Jurkat, Clone E6-1 (cell line): ENCODE measurements at regions not wholly inside any gene's neighbourhood (a gene's known extent, or its start where the extent isn't known, plus 50 kb on each side); places are given as distances from the start of the nearest gene placed in this dataset.
"Not testable (repeated sequence)": the region's sequence is repeated elsewhere in the genome, so short reads cannot be mapped to it uniquely, and the experiment has no call there.

Experiments
- DNase-seq: peaks from one replicate; pipeline ENCODE4 v3.0.0-alpha.2; 2011; ENCODE audit warnings: low read depth, low spot score
- H3K4me3 ChIP-seq: 2 replicates; pipeline ENCODE4 v1.5.1; 2011; ENCODE audit warnings: mild to moderate bottlenecking, low read length, control low read depth, moderate library complexity

- no peak overlapping the region for H3K4me3 ChIP-seq
- DNase-seq: no peak
These were observed 128.2 kb upstream of the RASEF start for GRCh38 chr9:83191154-83191553.

- DNase-seq, H3K4me3 ChIP-seq: not testable (repeated sequence)
These were observed 126.1 kb upstream of the RASEF start for GRCh38 chr9:83189026-83189425.

- DNase-seq: no peak
- H3K4me3 ChIP-seq: no peak overlapping the region
These were observed 125.3 kb upstream of the RASEF start for GRCh38 chr9:83188277-83188676.

GRCh38 chr9:83186155-83186737 is 123.3 kb upstream of the RASEF start:
- DNase-seq: no peak
- H3K4me3 ChIP-seq: no peak overlapping the region

- DNase-seq: no peak
- no peak overlapping the region for H3K4me3 ChIP-seq
These were observed 122.7 kb upstream of the RASEF start for GRCh38 chr9:83185488-83186154.

GRCh38 chr9:83183621-83184020 is 120.7 kb upstream of the RASEF start:
- H3K4me3 ChIP-seq: no peak overlapping the region
- no peak for DNase-seq

- DNase-seq: no peak
- no peak overlapping the region for H3K4me3 ChIP-seq
These were observed 119.1 kb upstream of the RASEF start for GRCh38 chr9:83182071-83182470.

- no peak overlapping the region for H3K4me3 ChIP-seq
- no peak for DNase-seq
These were observed 115.8 kb upstream of the RASEF start for GRCh38 chr9:83178717-83179116.

- no peak for DNase-seq
These were observed 114.8 kb upstream of the RASEF start for GRCh38 chr9:83177747-83178146.

GRCh38 chr9:83167126-83167525 is 104.2 kb upstream of the RASEF start:
- H3K4me3 ChIP-seq: no peak overlapping the region
- DNase-seq: no peak

More at GRCh38 chr9:83177747-83178146, 114.8 kb upstream of the RASEF start:
- no peak overlapping the region for H3K4me3 ChIP-seq

GRCh38 chr9:83166372-83166771 is 103.4 kb upstream of the RASEF start:
- H3K4me3 ChIP-seq: no peak overlapping the region
- DNase-seq: no peak

- H3K4me3 ChIP-seq: no peak overlapping the region
- DNase-seq: no peak
These were observed 92.8 kb upstream of the RASEF start for GRCh38 chr9:83155733-83156132.

- H3K4me3 ChIP-seq: no peak overlapping the region
- DNase-seq: no peak
These were observed 91.9 kb upstream of the RASEF start for GRCh38 chr9:83154821-83155220.

GRCh38 chr9:83154087-83154736 is 91.3 kb upstream of the RASEF start:
- no peak overlapping the region for H3K4me3 ChIP-seq
- peak; percentile 15 for DNase-seq

- DNase-seq: no peak
- H3K4me3 ChIP-seq: no peak overlapping the region
These were observed 90.1 kb upstream of the RASEF start for GRCh38 chr9:83153030-83153429.

- no peak for DNase-seq
- H3K4me3 ChIP-seq: no peak overlapping the region
These were observed 88.7 kb upstream of the RASEF start for GRCh38 chr9:83151627-83152137.

GRCh38 chr9:83147315-83148149 is 84.6 kb upstream of the RASEF start:
- DNase-seq: no peak

GRCh38 chr9:83146325-83146724 is 83.4 kb upstream of the RASEF start:
- no peak for DNase-seq

More at GRCh38 chr9:83147315-83148149, 84.6 kb upstream of the RASEF start:
- no peak overlapping the region for H3K4me3 ChIP-seq

GRCh38 chr9:83144492-83144891 is 81.5 kb upstream of the RASEF start:
- no peak overlapping the region for H3K4me3 ChIP-seq
- no peak for DNase-seq

More at GRCh38 chr9:83146325-83146724, 83.4 kb upstream of the RASEF start:
- H3K4me3 ChIP-seq: no peak overlapping the region
